ENCODE measurements at regions not wholly inside any gene's neighbourhood (a gene's known extent, or its start where the extent isn't known, plus 50 kb on each side); places are given as distances from the start of the nearest gene placed in this dataset.

- no peak for TF ChIP-seq CTCF (IDR thresholded peaks at IDR 0.05; ENCODE audit: low read depth, low read length, poor library complexity, severe bottlenecking)
- TF ChIP-seq EZH2phosphoT487 (IDR thresholded peaks at IDR 0.05; ENCODE audit: borderline replicate concordance, low read length) = no peak
Observed at GRCh38 chr4:107246761-107247160, 210.6 kb upstream of the DKK2 start.

All from DOHH2 (cell line).